G401 (cell line): ENCODE measurements at regions not wholly inside any gene's neighbourhood (a gene's known extent, or its start where the extent isn't known, plus 50 kb on each side); places are given as distances from the start of the nearest gene placed in this dataset.

Experiments used
- DNase-seq: peaks from one replicate; pipeline ENCODE4 v3.0.0-alpha.2; 2015; ENCODE audit warnings: low spot score
- in situ Hi-C: cut with HindIII; loops from 2 replicates; pipeline ENCODE4 v1.10.0; 2016; ENCODE audit warnings: low sequenced_read_pairs, mixed read lengths

GRCh38 chrX:63913719-63914118, 128.7 kb upstream of the ARHGEF9 start:
- DNase-seq, result no peak
- in situ Hi-C loops, result no loop called here

- DNase-seq, result no peak
- in situ Hi-C loops, result no loop called here
Measured at GRCh38 chrX:63889001-63889400, 104.0 kb upstream of the ARHGEF9 start.

GRCh38 chrX:63884821-63885790, 100.1 kb upstream of the ARHGEF9 start:
- in situ Hi-C loops, result no loop called here
- DNase-seq, result no peak

GRCh38 chrX:63869506-63869905, 84.5 kb upstream of the ARHGEF9 start:
- DNase-seq, result no peak
- in situ Hi-C loops, result no loop called here

GRCh38 chrX:63855896-63856295, 70.9 kb upstream of the ARHGEF9 start:
- in situ Hi-C loops, result no loop called here
- no peak for DNase-seq

- DNase-seq, result no peak
- in situ Hi-C loops, result no loop called here
Measured at GRCh38 chrX:63835361-63835760, 50.3 kb upstream of the ARHGEF9 start.
